Stimulated activated CD8-positive, alpha-beta memory T cell treated with anti-CD3 and anti-CD28 coated beads, Interleukin-4, amount 100 ng/mL, for 48 hours (primary cell): ENCODE measurements at regions not wholly inside any gene's neighbourhood (a gene's known extent, or its start where the extent isn't known, plus 50 kb on each side); places are given as distances from the start of the nearest gene placed in this dataset.

ENCODE experiments used
- DNase-seq: peaks from one replicate; pipeline ENCODE4 v3.0.0-alpha.2; 2020

GRCh38 chr18:50444539-50444938 is 69.7 kb downstream of the SKA1 start:
- no peak for DNase-seq

DNA sequence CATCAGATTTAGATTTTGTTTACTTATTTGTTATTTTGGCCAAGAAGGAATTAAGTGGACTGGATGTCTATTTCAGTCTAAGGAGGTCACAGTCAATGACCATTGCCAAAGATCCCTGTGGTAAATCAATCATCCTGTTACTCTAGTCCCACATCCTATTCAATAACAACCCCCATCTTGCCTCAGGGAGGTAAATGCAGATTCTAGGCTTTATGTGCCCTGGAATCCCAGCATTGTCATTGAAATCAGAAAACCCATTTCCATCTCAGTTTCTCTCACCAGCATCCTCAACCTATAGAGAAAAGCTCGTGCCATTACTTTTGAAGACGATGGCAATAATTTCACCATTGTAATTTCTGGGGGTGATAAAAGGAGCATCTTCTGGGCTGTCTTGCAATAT is 71.8 kb downstream of the SKA1 start:
- no peak for DNase-seq

DNA sequence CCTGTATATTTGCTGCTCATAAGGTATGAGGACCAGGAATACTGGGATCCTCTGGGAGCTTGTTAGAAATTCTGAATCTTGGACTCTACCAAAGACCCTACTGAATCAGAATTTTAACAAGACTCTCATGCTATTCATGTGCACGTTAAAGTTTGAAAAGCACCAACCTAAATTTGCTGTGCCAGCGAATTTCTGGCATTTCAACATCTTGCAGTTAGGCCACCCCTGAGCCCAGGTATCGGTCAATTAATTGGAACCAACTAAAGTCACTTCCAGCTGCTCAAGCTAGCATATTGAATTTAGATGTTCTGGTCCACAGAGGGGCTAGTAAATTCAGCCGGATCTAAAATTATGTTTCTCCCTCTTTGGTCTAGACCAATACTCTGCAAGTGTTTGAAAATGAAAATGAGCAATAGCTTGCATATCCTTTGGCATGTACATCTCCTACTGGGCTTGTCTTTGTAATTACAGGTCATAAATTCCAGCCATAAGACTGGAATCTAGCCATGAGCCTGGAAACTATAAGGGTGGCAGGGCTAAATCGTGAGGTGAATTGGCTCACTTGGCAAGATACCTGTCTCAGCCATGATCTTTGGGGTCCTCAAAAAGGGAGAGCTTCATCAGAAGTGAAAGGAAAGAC is 72.4 kb downstream of the SKA1 start:
- no peak for DNase-seq

DNA sequence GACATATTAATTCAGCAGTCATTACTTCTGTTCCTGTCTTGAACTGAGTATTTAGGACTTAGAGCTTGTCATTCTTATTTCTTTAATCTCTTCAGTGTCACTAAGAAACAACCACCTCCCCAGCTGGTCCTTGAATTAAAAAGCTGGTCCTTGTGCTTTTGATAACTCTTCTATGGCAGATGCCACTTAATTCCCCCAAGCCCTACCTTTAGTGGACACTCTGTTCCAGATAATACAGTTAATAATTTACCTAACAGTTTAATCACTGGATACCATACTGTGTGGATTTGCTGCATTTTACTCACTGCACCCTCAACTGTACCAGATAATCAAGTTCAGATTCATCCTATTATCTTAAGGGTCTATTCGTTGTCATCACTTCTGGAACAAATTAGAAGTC is 73.1 kb downstream of the SKA1 start:
- no peak for DNase-seq

DNA sequence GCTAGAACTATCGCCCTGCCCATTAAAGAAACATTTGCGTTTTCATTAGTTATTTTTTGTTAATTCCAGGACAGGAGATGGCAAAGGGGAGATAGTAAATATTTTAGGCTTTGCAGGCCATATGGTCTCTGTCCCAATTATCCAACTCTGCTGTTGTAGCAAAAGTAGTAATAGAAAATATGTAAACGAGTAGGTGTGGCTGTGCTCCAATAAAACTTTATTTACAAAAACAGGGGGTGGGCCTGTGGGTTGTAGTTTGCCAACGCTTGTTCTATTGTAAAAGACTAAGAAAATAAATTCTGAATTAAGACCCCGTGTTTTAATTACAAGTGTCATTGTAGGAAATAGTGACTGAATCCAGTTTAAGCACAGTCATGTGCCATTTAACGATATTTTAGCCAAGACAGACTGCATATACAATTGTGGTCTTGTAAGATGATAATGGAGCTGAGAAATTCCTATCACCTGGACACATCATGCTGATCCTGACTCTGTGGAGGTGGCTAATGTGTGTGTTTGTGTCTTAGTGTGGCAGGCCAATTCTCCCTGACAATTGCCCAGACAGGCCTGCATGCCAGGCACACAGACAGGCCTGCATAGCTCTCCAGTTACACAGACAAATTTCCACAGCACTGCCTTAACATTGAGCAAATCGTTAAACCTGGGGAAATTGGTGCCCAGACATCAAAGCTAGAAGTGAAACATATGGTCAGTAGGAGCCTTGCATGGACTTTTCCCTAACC is 76.4 kb downstream of the SKA1 start:
- DNase-seq = no peak

- DNase-seq = no peak
Measured at GRCh38 chr18:50453014-50453680, 78.3 kb downstream of the SKA1 start.

- DNase-seq = no peak
Measured at GRCh38 chr18:50453732-50454131, 78.9 kb downstream of the SKA1 start.

DNA sequence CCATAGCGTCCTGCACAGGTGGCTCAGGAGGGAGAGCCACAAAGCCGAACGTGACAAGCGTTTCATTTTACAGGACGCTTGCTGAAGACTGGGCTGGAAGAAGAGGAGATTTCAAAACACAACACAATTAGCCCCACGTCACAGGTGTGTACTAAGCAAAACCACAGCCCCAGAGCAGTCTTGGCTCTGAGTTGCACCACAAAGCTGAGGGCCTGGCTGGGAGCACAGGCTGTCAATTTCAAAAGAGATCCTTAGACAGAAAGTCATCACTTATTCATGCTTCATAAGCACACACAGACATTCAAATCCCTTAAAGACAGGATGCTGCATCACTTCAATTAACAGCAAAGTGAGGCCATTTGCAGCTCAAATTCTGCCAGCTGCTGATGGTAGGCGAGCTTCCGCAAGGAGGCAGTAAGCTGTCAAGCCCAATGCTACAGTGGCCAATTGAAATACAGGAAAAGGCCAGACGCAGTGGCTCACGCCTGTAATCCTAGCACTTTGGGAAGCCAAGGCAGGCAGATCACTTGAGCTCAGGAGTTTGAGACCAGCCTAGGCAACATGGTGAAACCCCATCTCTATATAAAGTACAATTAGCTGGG is 79.6 kb downstream of the SKA1 start:
- no peak for DNase-seq

GRCh38 chr18:50456285-50456684 is 81.4 kb downstream of the SKA1 start:
- no peak for DNase-seq

DNA sequence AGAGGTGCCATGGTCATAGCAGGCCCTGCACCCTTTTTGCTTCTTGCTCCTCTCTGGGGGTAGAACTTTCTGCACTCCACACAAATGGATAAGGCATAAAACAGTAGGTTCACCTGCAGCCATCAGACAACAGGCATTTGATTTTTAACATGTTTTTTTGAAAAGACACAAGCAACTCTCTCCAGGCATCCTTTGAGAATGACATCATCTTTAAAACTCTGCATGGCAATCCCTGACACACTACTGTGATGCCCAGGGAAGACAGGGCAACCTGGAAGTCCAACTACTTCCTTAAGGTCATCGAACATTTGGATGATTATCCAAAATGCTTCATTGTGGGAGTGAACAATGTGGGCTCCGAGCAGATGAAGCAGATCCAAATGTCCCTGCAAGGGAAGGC is 82.8 kb downstream of the SKA1 start:
- DNase-seq = no peak

DNA sequence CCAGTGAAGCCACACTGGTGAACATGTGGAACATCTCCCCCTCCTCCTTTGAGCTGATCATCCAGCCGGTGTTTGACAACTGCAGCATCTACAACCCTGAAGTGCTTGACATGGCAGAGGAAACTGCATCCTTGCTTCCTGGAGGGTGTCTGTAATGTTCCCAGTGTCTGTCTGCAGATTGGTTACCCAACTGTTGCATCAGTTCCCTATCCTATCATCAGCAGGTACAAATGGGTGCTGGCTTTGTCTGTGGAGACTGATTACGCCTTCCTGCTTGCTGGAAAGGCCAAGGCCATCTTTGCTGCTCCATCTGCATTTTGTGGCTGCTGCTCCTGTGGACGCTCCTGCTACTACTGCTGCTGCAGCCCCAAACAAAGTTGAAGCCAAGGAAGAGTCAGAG is 83.5 kb downstream of the SKA1 start:
- DNase-seq = no peak

- DNase-seq = no peak
Measured at GRCh38 chr18:50458796-50459195, 84.0 kb downstream of the SKA1 start.

GRCh38 chr18:50460062-50460461 is 85.2 kb downstream of the SKA1 start:
- no peak for DNase-seq

GRCh38 chr18:50460716-50461115 is 85.9 kb downstream of the SKA1 start:
- DNase-seq = no peak

DNA sequence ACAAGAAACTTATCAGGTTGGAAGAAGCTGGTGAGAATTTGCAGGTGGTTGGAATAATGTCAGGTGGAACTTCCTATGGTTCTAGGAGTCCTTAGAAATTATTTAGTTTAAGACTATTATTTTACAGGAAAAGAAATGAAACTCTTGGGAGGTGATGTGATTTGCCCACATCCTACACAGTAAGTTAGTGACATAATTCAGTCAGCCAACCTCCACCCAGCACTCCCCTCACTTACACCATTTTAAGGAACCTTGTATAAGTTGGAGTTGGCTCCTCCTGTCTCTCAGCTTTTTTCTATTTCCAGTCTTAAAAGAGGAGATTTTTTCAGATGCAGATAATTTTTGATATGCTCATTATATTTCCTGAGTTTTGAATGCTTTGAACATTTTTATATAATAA is 86.4 kb downstream of the SKA1 start:
- DNase-seq = no peak

DNA sequence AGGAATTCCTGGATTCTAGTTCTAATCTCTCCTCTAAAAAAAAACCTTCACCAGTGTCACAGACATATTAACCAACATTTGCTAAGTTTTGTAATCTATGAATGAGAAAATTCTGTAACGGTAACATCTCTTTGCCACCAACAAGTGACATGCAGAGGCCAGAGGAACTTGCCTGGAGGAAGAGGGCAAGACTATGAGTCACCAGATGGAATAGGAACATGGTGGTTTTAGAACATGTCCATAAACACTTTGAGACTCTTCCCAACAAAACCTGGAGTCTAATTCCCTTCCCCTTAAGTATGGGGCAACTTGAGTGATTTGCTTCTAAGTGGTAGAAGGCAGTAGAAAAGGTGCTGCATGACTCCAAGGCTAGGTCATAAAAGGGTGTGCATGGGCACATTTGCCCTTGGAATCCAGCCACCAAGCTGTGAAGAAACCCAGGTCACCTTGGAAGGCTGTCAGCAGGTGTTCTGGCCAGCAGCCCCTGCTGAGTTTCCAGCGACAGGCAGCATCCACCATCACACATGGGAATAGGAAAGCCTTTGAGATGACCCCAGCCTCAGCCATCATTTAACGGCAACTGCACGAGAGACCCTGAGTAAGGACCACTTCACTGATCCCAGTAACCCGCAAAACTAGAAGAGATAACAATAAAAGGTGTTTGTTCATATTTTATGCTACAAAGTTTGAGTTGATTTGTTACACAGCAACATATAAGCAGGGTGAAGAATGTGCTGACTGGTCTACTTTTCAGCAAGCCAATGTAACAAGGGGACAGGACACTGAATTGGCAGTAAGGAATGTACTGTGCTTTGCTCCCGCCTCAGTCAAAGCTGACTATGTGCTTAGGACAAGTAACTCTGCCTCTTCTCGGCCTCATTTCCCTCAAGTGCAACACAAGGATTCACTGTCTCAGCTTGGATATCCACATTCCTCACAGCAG is 90.6 kb downstream of the SKA1 start:
- no peak for DNase-seq

DNA sequence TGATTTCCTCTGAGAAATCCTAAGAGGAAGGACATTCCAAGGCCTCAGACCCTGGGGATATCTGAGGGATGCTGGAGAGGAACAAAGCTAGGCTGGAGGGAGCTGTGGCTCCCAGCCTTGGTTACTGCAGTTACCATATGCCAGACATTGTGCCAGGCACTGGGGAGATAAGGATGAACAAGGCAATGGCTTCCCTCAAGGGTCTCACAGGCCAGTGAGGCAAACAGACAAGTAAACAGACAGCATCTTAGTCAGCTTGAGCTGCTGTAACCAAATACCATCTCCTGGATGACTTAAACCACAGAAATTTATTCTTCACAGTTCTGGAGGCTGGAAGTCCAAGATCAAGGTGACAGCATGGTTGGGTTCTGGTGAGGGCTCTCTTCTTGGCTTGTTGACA is 91.8 kb downstream of the SKA1 start:
- no peak for DNase-seq

DNA sequence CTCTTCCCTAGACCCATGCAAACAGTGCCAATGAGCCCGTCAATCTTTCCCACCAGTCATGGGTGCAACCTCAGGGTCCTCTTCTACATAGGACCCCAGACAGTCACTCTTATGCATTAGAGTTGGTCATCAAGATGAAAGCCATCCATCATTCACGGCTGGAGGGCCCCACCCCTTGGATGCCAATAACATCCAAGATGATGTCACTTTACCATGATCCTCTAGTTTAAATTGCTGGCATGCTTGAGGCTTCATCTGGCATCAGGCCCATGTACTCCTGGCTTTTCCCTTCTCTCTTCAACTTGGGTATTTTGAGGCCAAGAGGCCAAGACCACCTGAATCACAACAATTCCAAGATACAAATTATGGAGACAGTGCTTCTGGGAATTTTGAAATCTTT is 91.1 kb upstream of the MAPK4 start:
- no peak for DNase-seq

GRCh38 chr18:50469380-50469781 is 90.5 kb upstream of the MAPK4 start:
- DNase-seq = no peak

GRCh38 chr18:50472941-50473340 is 86.9 kb upstream of the MAPK4 start:
- no peak for DNase-seq

DNA sequence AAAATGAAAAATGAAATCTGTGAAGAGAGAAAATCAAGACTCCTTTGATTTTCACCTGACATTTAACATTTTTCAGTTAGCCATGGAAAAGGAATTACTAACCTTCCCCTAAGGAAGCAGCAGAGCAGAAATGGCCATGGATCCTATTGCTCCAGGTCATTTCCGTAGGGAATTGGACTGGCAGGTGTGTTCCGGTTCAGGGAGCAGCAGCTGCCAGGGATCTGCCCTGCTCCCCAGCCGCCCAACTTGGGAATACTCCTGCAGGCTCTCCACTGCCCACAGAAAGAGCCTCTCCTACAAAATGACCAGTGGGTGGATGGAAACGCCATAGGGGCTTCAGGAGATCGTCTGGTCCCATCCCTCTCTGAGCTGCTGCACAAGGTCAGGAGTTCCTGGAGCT is 86.0 kb upstream of the MAPK4 start:
- DNase-seq = no peak

- no peak for DNase-seq
Measured at GRCh38 chr18:50475538-50476193, 84.2 kb upstream of the MAPK4 start.
